ENCODE measurements at regions not wholly inside any gene's neighbourhood (a gene's known extent, or its start where the extent isn't known, plus 50 kb on each side); places are given as distances from the start of the nearest gene placed in this dataset.
"Not testable (repeated sequence)": the region's sequence is repeated elsewhere in the genome, so short reads cannot be mapped to it uniquely, and the experiment has no call there.

DNA sequence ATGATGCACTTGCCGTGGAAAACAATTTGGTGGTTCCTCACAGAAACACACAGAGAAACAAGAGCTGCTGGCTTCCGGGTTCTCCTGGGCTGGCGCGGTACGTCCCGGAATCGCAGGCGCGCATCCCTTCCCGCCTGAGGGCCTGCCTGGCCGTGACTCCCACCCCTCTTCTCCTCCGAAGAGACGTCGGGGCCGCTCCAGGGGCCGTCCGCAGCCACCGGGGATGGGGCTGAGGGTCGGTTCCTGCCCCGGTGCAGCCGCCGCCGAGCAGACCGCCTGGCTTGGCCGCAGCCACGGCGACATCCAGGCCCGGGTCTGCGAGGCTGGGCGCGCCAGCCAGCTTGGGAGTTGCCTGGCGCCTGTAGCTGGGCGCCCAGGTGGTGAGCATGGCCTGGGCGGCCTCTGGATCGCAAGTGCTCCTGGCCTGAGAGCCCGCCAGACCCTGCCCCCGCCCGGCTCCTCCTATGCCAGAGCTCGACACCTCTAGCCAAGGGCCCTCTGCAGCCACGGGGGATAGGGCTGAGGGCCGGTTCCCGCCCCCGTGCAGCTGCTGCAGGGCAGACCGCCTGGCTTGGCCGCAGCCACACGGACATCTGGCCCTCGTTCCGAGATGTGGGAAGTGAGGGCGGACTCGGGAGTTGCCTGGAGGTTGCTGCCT lies 1647.5 kb downstream of the SPATA31A7 start:
- peak in 1 of 2 donors; percentile 42 for DNase-seq

DNA sequence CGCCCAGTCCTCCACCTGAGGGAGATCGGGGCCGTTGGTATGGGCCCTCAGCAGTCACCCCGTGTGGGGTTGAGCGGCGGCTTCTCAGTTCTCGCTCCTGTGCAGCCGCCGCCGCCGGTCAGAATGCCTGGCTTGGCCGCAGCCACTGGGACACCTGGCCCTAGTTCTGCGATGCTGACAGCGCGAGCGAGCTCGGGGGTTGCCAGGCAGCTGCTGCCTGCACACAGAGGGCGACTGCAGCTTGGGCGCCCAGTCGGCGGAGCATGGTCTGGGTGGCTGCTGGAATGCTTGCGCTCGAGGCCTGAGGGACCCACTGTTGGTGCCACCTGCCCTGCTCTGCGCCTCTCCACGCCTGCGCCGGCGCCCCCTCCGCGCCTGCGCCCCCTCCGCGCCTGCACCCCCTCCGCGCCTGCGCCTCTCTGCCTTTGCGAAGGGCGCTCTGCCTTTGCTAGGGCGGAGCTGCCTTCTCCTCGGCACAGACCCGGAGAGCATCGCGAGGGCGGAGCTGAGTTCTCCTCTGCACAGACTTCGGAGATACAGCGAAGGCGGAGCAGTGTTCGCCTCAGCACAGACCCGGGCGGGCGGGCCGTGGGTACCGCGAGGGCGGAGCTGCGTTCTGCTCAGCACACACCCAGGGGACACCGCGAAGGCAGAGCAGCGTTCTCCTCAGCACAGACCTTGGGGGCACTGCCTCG lies 1648.3 kb downstream of the SPATA31A7 start:
- DNase-seq = peak; percentile 93 to 95

DNA sequence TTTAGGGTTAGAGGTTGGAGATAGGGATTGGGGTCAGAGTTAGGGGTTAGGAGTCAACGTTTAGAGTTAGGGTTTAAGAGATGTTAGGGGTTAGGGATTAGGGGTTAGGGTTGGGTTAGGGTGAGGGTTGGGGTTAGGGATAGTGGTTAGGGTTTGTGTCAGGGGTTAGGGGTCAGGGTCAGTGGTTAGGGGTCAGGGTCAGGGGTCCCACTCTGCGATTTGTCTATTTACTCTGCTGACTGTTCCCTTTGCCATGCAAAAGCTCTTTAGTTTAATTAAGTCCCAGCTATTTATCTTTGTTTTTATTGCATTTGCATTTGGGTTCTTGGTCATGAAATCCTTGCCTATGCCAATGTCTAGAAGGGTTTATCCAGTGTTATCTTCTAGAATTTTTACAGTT lies 1649.3 kb downstream of the SPATA31A7 start:
- DNase-seq = not testable (repeated sequence)

DNA sequence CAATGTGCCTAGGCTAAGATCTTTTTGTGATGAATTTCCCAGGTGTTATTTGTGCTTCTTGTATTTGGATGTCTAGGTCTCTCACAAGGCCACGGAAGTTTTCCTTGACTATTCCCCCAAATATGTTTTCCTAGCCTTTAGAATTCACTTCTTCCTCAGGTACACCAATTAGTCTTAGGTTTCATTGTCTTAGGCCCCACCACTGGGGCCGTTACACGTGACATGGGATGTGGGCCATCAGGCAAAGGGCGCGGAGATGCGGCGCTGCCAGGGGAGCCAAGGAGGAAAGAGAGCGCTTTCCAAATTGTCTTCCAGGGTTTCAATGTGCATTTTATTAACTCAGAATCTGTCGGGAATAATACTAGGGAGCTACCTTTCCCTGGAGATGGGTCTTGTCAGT lies 1653.3 kb downstream of the SPATA31A7 start:
- DNase-seq = not testable (repeated sequence)

DNA sequence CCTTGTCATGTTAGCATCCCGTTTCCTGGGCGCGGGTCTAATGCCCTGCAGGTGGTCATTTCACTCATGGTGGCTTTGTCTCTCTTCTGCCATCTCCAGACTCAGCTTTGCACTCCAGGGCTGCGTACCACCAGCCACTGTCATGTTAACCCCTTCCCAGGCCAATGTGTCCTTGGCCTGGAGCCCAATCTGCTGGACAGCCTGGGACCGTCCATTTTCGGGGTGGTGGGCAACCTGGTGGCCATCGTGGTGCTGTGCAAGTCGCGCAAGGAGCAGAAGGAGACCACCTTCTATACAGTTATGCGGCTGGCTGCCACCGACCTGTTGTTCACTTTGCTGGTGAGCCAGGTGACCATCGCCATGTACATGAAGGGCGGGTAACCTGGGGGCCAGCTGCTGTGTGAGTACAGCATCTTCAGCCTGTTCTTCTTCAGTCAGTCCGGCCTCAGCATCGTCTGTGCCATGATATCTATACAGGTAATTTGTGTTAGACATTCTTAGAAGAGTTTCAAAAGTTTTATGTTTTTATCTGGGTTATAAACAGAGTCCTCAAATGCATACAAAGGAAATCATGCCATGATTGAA lies 1654.0 kb downstream of the SPATA31A7 start:
- DNase-seq = not testable (repeated sequence)

DNA sequence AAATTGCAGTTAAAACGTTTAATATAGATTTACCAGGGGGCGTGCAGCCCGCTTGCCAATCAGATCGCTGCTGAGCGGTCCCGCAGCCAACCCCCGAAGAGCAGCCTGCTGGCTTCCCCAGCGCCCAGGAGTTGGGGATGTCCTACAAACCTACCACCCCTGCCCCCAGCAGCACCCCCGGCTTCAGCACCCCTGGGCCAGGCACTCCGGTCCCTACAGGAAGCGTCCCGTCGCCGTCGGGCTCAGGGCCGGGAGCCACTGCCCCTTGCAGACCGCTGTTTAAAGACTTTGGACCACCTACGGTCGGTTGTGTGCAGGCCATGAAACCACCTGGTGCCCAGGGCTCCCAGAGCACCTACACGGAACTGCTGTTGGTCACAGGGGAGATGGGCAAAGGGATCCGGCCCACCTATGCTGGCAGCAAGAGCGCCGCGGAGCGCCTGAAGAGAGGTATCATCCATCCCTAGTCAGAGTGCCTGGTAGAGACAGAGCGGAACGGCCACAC lies 1654.9 kb downstream of the SPATA31A7 start:
- DNase-seq = not testable (repeated sequence)

DNA sequence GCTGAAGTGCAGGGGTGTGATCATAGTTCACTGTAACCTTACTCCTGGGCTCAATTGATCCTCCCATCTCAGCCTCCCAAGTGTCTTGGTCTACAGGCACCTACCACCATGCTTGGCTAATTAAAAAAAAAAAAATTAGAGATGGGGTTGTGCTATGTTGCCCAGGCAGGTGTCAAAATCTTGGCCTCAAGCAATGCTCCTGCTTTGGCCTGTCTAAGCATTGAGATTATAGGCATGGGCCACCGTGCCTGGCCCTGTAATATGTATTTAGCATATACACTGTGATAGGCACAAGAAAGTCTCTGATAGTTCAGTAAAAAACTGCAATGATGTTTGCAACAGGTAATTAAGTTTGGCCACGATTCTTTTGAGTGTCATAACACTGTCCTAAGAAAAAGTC lies 1658.4 kb downstream of the SPATA31A7 start:
- not testable (repeated sequence) for DNase-seq

DNA sequence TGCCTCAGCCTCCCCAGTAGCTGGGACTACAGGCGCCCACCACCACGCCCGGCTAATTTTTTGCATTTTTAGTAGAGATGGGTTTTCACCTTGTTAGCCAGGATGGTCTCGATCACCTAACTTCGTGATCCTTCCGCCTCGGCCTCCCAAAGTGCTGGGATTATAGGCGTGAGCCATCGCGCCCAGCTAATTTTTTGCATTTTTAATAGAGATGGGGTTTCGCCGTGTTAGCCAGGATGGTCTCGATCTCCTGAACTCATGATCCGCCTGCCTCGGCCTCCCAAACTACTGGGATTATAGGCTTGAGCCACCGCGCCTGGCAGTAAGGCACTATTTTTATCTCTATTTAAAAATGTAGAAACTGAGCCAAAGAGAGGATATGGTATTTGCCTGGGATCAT lies 1660.2 kb downstream of the SPATA31A7 start:
- not testable (repeated sequence) for DNase-seq

DNA sequence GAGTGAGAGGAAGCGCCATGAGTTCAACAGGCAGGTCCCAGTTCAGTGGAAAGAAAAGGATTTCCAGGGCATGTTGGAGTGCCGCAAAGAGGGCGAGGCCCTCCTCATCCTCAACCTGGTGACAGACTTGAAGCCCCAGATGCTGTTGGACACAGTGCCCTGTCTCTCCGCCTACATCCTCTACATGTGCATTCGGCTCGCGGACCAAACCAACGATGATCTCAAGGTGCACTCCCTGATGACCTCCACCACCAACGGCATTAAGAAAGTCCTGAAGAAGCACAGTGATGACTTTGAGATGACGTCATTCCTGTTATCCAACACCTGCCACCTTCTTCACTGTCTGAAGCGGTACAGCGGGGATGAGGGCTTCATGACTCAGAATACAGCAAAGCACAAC lies 1667.4 kb downstream of the SPATA31A7 start:
- not testable (repeated sequence) for DNase-seq

DNA sequence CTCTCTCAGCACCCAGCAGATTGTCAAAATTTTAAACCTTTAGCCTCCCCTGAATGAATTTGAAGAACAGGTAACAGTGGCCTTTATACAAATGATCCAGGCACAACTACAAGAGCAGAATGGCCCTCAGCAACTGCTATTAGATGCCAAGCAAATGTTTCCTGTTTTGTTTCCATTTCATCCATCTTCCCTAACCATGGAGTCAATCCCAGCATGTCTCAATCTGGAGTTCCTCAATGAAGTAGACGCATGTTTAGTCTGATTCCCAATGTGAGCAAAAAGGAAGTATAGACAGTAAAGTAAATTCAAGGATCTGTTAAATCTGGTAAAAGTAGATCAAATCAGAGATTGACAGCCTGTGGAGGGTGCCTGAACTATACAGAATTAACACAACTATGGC lies 1668.4 kb downstream of the SPATA31A7 start:
- DNase-seq = not testable (repeated sequence)

DNA sequence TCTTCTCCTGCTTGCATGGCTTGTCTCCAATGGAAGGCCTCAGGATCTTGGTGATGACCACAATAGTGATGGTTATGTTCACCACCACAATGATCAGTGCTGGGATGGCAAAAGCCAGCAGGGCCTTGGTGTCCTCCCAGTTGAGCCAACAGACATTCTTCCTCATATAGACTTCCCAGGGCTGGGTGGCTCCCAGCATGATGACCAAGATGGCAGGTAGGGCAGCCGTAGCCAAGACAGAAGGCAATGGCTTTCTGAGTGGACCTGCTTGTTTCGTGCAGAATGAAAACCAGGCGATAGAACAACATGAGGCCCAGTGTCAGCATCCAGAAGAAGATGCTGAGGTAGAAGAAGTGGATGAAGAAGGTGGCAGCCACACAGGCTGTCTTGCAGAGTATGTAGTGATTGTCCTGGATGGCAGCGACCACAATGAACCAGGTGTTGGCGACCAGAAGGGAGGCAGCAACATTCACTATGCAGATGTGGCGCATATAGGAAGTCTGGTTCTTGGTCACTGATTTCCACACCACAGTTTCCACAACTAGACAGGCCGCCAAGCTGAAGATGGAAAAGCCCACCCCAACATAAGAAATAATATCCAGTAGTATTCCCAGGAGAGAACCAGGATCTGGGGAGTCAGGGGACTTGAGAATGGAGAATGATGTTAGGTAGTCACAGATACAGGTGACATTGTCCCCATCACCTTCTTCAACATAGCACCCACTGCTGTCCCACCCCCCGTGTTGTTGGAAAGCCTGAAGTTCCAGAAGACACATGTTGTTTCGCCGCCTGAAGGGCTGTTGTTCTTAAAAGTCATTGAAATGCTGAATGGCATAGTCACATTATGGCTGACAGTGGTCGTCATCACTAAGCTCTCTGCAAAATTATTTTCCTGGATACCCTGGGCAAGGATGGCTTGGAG lies 1671.4 kb downstream of the SPATA31A7 start:
- not testable (repeated sequence) for DNase-seq

DNA sequence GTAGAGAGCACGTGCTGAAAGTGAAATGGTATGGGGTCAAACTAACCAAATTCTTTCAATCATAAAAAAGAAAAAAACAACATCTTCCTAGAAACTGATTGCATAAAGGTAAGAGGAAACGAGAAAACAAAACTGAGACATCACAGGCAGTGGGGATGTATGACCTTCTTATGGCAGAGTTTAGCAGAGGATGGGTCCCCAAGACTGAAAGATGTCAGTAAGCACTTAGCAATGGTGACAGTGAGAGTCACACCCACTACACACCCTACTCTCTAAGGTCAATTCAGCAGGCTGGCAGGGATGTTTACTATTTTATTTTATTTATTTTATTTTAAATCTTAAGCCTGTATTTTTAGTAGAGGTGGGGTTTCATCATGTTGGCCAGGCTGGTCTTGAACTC lies 1672.3 kb downstream of the SPATA31A7 start:
- not testable (repeated sequence) for DNase-seq

DNA sequence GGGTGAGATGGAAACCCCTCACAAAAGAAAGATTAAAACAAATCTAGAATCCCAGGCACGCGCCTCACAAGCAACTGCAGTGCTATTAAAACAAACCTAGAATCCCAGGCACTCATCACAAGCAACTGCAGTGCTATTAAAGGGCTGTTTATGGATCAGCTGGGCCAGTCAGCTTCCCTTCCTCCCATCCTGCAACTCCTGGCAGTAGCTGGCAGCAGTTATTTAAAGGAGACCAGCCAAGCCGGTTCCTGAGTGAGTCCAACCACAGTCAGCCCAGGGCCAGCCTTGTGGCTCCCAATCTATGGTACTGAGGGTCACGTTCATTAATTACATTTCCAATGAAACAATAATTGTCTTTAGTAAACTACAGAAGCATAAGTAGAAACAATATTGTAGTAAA lies 1673.5 kb downstream of the SPATA31A7 start:
- not testable (repeated sequence) for DNase-seq

DNA sequence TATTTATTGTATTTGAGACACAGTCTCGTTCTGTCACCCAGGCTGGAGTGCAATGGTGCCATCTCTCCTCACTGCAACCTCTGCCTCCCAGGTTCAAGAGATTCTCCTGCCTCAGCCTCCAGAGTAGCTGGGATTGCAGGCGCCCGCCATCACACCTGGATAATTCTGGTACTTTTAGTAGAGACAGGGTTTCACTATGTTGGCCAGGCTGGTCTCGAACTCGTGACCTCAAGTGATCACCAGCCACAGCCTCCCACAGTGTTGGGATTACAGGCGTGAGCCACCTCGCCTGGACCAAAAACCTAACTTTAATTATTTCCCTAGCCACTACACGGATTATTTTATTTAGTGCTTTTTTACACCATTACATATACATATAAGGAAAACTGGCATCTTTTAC lies 1674.0 kb downstream of the SPATA31A7 start:
- not testable (repeated sequence) for DNase-seq

DNA sequence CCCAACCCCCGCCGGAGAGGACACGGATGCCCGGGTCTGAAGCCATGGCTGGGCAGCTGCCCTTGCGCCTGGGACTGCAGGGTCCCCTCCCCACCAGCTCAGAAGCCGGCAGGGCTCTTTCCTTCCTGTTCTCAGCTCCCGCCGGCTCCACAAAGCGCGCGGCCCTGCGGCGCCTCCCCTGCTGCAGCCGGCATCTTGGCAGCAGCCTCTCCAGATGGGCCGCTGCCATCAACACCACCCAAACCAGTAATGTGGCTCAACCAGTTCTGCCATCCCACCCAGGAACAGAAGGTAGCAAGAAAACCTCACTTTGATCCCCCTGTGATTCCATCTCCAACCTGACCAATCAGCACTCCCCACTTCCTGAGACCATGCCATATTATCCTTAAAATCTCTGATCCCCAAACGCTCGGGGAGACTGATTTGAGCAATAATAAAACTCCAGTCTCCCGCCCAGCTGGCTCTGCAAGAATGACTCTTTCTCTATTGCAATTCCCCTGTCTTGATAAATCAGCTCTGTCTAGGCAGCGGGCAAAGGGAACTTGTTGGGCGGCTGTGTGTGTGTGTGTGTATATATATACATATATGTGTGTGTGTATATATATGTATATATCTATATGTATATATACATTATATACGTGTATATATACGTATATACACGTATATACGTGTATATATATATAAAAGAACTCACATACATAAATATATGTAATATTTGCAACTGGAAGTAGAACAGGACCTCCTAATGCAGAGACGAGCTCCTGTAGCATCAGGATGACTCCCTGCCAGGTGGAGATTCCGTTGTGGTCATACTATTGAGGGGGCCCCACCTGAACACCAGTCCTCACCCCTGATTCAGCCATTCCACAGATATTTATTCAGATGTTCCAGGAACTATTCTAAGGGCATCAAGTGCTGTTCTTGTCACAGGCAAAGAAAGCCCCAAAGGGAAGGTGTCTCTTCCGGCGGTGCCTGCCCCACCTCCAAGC lies 1674.9 kb downstream of the SPATA31A7 start:
- not testable (repeated sequence) for DNase-seq

DNA sequence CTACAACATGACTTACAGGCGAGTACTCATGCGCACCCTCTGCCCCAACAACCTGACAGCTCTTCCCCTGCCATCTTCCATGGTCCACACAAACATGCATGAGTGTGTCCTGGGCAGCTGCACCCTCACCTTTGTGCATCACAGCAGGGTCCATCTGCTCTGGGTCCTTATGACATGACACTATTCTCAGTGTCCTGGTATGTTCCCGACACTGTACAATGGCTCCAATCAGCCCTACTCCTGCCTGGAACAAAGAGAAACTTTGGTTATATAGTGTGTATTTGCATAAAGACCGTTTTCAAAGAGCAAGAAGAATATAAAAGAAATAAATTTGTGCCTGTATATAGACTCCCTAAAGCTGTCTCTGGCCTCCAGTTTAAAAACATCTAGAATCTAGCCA lies 1679.2 kb downstream of the SPATA31A7 start:
- DNase-seq = not testable (repeated sequence)

DNA sequence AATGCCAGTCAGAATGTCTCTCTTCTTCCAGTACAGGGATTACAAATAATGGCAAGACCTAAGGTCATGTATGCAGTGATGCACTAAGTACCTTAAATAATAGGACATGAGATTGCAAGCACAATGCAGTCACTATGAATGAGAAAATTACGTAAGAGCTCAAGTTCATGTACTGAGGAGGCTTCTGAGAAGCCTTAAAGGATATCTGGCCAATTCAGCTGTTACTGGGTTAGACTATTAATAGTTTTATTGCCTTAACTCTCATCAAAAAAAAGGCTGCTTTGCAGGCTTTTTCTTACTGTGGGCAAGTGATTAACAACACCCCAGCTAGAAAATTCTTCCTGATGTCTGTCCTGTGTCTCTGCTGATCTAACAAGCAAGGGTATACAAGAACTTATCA lies 1681.9 kb downstream of the SPATA31A7 start:
- not testable (repeated sequence) for DNase-seq

DNA sequence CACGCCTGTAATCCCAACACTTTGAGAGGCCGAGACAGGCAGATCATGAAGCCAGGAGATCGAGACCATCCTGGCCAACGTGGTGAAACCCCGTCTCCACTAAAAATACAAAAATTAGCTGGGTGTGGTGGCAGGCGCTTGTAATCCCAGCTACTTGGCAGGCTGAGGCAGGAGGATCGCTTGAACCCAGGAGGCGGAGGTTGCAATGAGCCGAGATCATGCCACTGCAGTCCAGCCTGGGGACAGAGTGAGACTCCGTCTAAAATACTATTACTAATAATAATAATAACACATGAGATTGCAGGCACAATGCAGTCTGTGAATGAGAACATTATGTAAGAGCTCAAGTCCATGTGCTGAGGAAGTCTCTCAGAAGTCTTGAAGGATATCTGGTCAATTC lies 1684.4 kb downstream of the SPATA31A7 start:
- DNase-seq = not testable (repeated sequence)

DNA sequence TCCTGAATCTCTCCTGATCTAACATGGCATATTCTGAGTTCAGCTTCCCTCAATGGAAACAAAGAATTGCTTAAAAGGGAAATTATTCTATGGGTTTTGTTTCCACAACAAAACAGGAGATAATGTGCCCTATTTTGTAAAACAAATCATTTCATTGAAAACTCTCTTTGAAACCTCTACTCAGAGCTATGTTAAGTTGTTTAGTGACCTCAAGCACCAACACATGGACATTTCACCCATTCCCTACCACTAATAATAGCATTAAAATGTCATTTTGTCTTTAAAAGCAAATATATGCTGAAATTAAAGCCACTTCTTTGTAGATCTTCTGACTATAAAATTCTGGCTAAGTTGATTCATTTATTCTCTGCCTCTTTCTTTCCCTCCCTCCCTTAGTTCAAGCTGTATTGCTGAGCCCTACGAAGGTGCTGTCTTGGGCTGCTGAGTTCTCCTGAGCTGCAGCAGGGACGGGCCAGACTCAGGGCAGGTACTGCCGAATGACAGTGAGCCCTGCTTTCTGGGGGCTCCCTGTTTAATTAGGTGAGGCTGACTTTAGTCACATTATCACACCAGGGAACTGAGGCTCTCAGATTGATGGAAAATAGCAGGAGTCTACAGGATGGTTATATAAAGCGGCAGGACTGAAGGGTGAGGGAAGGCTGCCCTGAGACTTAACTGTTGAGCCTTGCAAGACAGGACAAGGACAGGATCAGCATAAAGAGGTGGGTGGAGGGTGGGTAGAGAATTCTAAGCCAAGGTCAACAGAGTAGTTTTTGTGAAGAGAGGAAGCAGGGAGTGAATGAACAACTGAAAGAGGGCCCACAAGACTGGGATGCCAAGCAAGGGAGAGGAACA lies 1685.1 kb downstream of the SPATA31A7 start:
- DNase-seq = not testable (repeated sequence)

DNA sequence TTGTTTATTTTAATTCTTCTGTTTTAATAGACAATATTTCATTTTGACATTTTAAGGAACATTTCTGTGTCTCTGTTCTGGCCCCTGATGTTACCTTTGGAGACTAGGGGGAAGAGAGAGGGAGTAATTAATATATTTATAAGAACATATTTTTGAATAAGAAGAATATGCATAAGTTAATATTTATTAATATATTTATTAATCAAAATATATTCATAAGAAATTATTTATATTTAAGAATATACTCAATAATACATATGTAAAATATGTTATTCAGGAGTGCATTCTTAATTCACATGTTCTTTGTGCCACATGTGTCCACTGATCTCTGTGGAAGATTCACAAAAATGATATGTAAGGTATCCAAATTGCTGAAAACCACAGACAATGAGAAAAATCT lies 1687.7 kb downstream of the SPATA31A7 start:
- DNase-seq = not testable (repeated sequence)
